GM23338 (cell line): ENCODE measurements at regions not wholly inside any gene's neighbourhood (a gene's known extent, or its start where the extent isn't known, plus 50 kb on each side); places are given as distances from the start of the nearest gene placed in this dataset.

Experiments used
- ATAC-seq: fragments of 200-7000 bp; cut with Tn5 transposase; 3 replicates; pipeline ENCODE4 v1.9.1; 2020
- DNase-seq: peaks from one replicate; pipeline ENCODE4 v3.0.0-alpha.2; 2015; ENCODE audit warnings: low spot score
- H2AFZ ChIP-seq: fragments of 200-600 bp; sonication (generic); 2 replicates; pipeline ENCODE4 v1.8.0; 2016; ENCODE audit warnings: antibody characterized with exemption, mild to moderate bottlenecking, moderate library complexity
- H3F3A ChIP-seq: fragments of 200-600 bp; sonication (generic); replicated peaks from 2 replicates; pipeline ENCODE4 v1.8.0; 2017; ENCODE audit warnings: antibody characterized with exemption, mixed run types, low read depth
- H3K27ac ChIP-seq: fragments of 200-600 bp; sonication (generic); 2 replicates; pipeline ENCODE4 v1.6.1; 2016; ENCODE audit warnings: low read depth
- H3K27me3 ChIP-seq: fragments of 200-600 bp; sonication (generic); 2 replicates; pipeline ENCODE4 v1.8.0; 2016; ENCODE audit warnings: mild to moderate bottlenecking, mixed run types, moderate library complexity; ENCODE audit not compliant: insufficient read depth
- H3K36me3 ChIP-seq: fragments of 200-600 bp; sonication (generic); 2 replicates; pipeline ENCODE4 v1.8.0; 2016; ENCODE audit warnings: mild to moderate bottlenecking; ENCODE audit not compliant: insufficient read depth
- H3K4me1 ChIP-seq: fragments of 200-600 bp; sonication (generic); 2 replicates; pipeline ENCODE4 v1.8.0; 2016; ENCODE audit warnings: mild to moderate bottlenecking, moderate library complexity; ENCODE audit not compliant: insufficient read depth
- H3K4me2 ChIP-seq: fragments of 200-600 bp; sonication (generic); 2 replicates; pipeline ENCODE4 v1.7.1; 2017; ENCODE audit warnings: mixed run types
- H3K4me3 ChIP-seq: fragments of 200-600 bp; sonication (generic); 2 replicates; pipeline ENCODE4 v1.6.1; 2016; ENCODE audit warnings: mixed run types
- H3K79me2 ChIP-seq: fragments of 200-600 bp; sonication (generic); replicated peaks from 2 replicates; pipeline ENCODE4 v1.8.0; 2017; ENCODE audit warnings: mild to moderate bottlenecking; ENCODE audit not compliant: insufficient read depth
- H3K9me2 ChIP-seq: fragments of 200-600 bp; sonication (generic); 2 replicates; pipeline ENCODE4 v1.8.0; 2017; ENCODE audit not compliant: insufficient read depth
- H4K20me1 ChIP-seq: fragments of 200-600 bp; sonication (generic); replicated peaks from 2 replicates; pipeline ENCODE4 v1.8.0; 2017; ENCODE audit warnings: mild to moderate bottlenecking; ENCODE audit not compliant: insufficient read depth
- H3K27ac Mint-ChIP-seq: 2 replicates; pipeline ENCODE4 v1.8.0; 2020; ENCODE audit warnings: inconsistent platforms, mild to moderate bottlenecking, moderate library complexity, mixed read lengths
- H3K27me3 Mint-ChIP-seq: 3 replicates; pipeline ENCODE4 v1.8.0; 2022; ENCODE audit warnings: low read depth, mild to moderate bottlenecking, moderate library complexity, mixed read lengths, inconsistent platforms; ENCODE audit not compliant: insufficient read depth, poor library complexity
- H3K36me3 Mint-ChIP-seq: 3 replicates; pipeline ENCODE4 v1.8.0; 2021; ENCODE audit warnings: low read depth, mild to moderate bottlenecking, inconsistent platforms, moderate library complexity, mixed read lengths
- H3K4me1 Mint-ChIP-seq: 3 replicates; pipeline ENCODE4 v1.8.0; 2020; ENCODE audit warnings: mild to moderate bottlenecking, inconsistent platforms, mixed read lengths
- H3K4me3 Mint-ChIP-seq: 3 replicates; pipeline ENCODE4 v1.8.0; 2021; ENCODE audit warnings: moderate library complexity, mild to moderate bottlenecking, inconsistent platforms, mixed read lengths
- H3K9me3 Mint-ChIP-seq: 3 replicates; pipeline ENCODE4 v1.8.0; 2020; ENCODE audit warnings: moderate library complexity, mild to moderate bottlenecking, inconsistent platforms, mixed read lengths
- CREB1 ChIP-seq: fragments of 250-450 bp; sonication (Bioruptor Pico); IDR thresholded peaks from 2 replicates; pipeline ENCODE4 v1.5.0; 2020; ENCODE audit warnings: low read depth, mild to moderate bottlenecking, moderate library complexity
- CTCF ChIP-seq, 2 experiments: fragments of 200-600 bp in 1 of 2; sonication (generic) in 1 of 2; conservative IDR thresholded peaks; 2 replicates each; pipeline versions ENCODE4 v1.5.1 to v1.6.1; 2016 to 2017; ENCODE audit warnings: antibody characterized with exemption in 2 of 2, low read depth in 2 of 2, mild to moderate bottlenecking in 2 of 2, moderate library complexity in 1 of 2
- EZH2 ChIP-seq: fragments of 200-600 bp; sonication (generic); IDR thresholded peaks from one replicate; pipeline ENCODE4 v1.8.0; 2017; ENCODE audit warnings: antibody characterized with exemption, mild to moderate bottlenecking, low read depth; ENCODE audit not compliant: unreplicated experiment
- EZH2phosphoT487 ChIP-seq: fragments of 200-600 bp; sonication (generic); IDR thresholded peaks from one replicate; pipeline ENCODE4 v1.8.1; 2018; ENCODE audit warnings: antibody characterized with exemption; ENCODE audit not compliant: unreplicated experiment
- JUNB ChIP-seq: IDR thresholded peaks from one replicate; pipeline ENCODE4 v1.6.1; 2016; ENCODE audit warnings: antibody characterized with exemption; ENCODE audit not compliant: unreplicated experiment
- NANOG ChIP-seq: IDR thresholded peaks from 2 replicates; pipeline ENCODE4 v1.6.1; 2016; ENCODE audit warnings: antibody characterized with exemption, borderline replicate concordance
- POLR2AphosphoS5 ChIP-seq: IDR thresholded peaks from 2 replicates; pipeline ENCODE4 v1.6.1; 2016; ENCODE audit warnings: antibody characterized with exemption, low read depth
- REST ChIP-seq: IDR thresholded peaks from one replicate; pipeline ENCODE4 v1.6.1; 2018; ENCODE audit warnings: antibody characterized with exemption; ENCODE audit not compliant: unreplicated experiment
- STAT1 ChIP-seq: IDR thresholded peaks from one replicate; pipeline ENCODE4 v1.6.1; 2016; ENCODE audit warnings: antibody characterized with exemption; ENCODE audit not compliant: unreplicated experiment
- ZNF114 ChIP-seq: fragments of 250-450 bp; sonication (Bioruptor Pico); IDR thresholded peaks from 2 replicates; pipeline ENCODE4 v1.5.0; 2020; ENCODE audit warnings: mild to moderate bottlenecking, moderate library complexity
- ZNF331 ChIP-seq: fragments of 250-450 bp; sonication (Bioruptor Pico); IDR thresholded peaks from 2 replicates; pipeline ENCODE4 v1.5.0; 2020; ENCODE audit warnings: low read depth, mild to moderate bottlenecking, moderate library complexity
- TF ChIP-seq, protein P1 (sequence below): fragments of 250-450 bp; sonication (Bioruptor Pico); IDR thresholded peaks from 2 replicates; pipeline ENCODE4 v1.5.0; 2020; ENCODE audit warnings: mild to moderate bottlenecking, moderate library complexity
- TF ChIP-seq, protein P2 (sequence below): IDR thresholded peaks from 2 replicates; pipeline ENCODE4 v1.6.1; 2016; ENCODE audit warnings: antibody characterized with exemption

GRCh38 chr10:44176311-44176710 is 208.6 kb downstream of the CXCL12 start:
- Histone ChIP-seq H4K20me1 (no peaks in the 10 kb centered on the region), H3K79me2 (no peaks in the 10 kb centered on the region), H3K36me3 (no peaks in the 10 kb centered on the region), H3K27me3 (no peaks in the 10 kb centered on the region), H3K4me1 (no peaks in the 10 kb centered on the region), H3K4me2 (no peak overlapping the region), H3K4me3 (no peak overlapping the region), H3F3A (no peaks in the 10 kb centered on the region), H2AFZ (no peak overlapping the region), H3K27ac (no peak overlapping the region), H3K9me2 (peaks cover 4% of the 10 kb centered on the region; the same call in 1 of the 2 replicates)
- H3K9me3 Mint-ChIP-seq, result no peaks in the 10 kb centered on the region
- peaks cover 10% of the 10 kb centered on the region for H3K4me1 Mint-ChIP-seq
- TF ChIP-seq ZNF114 (CRISPR knock-in tag) (no peak), EZH2 (no peak), EZH2phosphoT487 (no peak), ZNF331 (CRISPR knock-in tag) (no peak), JUNB (no peak), POLR2AphosphoS5 (no peak), NANOG (no peak), STAT1 (no peak), REST (no peak), CTCF (conservative IDR thresholded peaks at IDR 0.05; ENCODE audit: low read depth in 2 of 2) (no peak), CREB1 (CRISPR knock-in tag) (no peak)
- TF ChIP-seq, protein P1, sequence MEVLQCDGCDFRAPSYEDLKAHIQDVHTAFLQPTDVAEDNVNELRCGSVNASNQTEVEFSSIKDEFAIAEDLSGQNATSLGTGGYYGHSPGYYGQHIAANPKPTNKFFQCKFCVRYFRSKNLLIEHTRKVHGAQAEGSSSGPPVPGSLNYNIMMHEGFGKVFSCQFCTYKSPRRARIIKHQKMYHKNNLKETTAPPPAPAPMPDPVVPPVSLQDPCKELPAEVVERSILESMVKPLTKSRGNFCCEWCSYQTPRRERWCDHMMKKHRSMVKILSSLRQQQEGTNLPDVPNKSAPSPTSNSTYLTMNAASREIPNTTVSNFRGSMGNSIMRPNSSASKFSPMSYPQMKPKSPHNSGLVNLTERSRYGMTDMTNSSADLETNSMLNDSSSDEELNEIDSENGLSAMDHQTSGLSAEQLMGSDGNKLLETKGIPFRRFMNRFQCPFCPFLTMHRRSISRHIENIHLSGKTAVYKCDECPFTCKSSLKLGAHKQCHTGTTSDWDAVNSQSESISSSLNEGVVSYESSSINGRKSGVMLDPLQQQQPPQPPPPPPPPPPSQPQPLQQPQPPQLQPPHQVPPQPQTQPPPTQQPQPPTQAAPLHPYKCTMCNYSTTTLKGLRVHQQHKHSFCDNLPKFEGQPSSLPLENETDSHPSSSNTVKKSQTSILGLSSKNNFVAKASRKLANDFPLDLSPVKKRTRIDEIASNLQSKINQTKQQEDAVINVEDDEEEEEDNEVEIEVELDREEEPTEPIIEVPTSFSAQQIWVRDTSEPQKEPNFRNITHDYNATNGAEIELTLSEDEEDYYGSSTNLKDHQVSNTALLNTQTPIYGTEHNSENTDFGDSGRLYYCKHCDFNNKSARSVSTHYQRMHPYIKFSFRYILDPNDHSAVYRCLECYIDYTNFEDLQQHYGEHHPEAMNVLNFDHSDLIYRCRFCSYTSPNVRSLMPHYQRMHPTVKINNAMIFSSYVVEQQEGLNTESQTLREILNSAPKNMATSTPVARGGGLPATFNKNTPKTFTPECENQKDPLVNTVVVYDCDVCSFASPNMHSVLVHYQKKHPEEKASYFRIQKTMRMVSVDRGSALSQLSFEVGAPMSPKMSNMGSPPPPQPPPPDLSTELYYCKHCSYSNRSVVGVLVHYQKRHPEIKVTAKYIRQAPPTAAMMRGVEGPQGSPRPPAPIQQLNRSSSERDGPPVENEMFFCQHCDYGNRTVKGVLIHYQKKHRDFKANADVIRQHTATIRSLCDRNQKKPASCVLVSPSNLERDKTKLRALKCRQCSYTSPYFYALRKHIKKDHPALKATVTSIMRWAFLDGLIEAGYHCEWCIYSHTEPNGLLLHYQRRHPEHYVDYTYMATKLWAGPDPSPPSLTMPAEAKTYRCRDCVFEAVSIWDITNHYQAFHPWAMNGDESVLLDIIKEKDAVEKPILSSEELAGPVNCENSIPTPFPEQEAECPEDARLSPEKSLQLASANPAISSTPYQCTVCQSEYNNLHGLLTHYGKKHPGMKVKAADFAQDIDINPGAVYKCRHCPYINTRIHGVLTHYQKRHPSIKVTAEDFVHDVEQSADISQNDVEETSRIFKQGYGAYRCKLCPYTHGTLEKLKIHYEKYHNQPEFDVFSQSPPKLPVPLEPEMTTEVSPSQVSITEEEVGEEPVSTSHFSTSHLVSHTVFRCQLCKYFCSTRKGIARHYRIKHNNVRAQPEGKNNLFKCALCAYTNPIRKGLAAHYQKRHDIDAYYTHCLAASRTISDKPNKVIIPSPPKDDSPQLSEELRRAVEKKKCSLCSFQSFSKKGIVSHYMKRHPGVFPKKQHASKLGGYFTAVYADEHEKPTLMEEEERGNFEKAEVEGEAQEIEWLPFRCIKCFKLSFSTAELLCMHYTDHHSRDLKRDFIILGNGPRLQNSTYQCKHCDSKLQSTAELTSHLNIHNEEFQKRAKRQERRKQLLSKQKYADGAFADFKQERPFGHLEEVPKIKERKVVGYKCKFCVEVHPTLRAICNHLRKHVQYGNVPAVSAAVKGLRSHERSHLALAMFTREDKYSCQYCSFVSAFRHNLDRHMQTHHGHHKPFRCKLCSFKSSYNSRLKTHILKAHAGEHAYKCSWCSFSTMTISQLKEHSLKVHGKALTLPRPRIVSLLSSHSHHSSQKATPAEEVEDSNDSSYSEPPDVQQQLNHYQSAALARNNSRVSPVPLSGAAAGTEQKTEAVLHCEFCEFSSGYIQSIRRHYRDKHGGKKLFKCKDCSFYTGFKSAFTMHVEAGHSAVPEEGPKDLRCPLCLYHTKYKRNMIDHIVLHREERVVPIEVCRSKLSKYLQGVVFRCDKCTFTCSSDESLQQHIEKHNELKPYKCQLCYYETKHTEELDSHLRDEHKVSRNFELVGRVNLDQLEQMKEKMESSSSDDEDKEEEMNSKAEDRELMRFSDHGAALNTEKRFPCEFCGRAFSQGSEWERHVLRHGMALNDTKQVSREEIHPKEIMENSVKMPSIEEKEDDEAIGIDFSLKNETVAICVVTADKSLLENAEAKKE, result no peak
- TF ChIP-seq, protein P2, sequence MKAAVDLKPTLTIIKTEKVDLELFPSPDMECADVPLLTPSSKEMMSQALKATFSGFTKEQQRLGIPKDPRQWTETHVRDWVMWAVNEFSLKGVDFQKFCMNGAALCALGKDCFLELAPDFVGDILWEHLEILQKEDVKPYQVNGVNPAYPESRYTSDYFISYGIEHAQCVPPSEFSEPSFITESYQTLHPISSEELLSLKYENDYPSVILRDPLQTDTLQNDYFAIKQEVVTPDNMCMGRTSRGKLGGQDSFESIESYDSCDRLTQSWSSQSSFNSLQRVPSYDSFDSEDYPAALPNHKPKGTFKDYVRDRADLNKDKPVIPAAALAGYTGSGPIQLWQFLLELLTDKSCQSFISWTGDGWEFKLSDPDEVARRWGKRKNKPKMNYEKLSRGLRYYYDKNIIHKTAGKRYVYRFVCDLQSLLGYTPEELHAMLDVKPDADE, result no peak
- DNase-seq (no peak), ATAC-seq (no peak)
- no peaks in the 10 kb centered on the region for H3K36me3 Mint-ChIP-seq
- H3K27ac Mint-ChIP-seq, result no peak overlapping the region
- no peak overlapping the region for H3K4me3 Mint-ChIP-seq
- H3K27me3 Mint-ChIP-seq, result peaks cover 4% of the 10 kb centered on the region
